ENCODE measurements at regions not wholly inside any gene's neighbourhood (a gene's known extent, or its start where the extent isn't known, plus 50 kb on each side); places are given as distances from the start of the nearest gene placed in this dataset.

- DNase-seq: no peak
- Mint-ChIP-seq H3K27ac (no peak overlapping the region), H3K27me3 (ENCODE audit: insufficient read depth) (no peaks in the 10 kb centered on the region), H3K4me3 (no peak overlapping the region), H3K4me1 (ENCODE audit: low read depth) (peaks cover 4% of the 10 kb centered on the region; the same call in 1 of the 2 replicates), H3K36me3 (ENCODE audit: low read depth) (no peaks in the 10 kb centered on the region), H3K9me3 (no peaks in the 10 kb centered on the region)
- TF ChIP-seq, protein P1, sequence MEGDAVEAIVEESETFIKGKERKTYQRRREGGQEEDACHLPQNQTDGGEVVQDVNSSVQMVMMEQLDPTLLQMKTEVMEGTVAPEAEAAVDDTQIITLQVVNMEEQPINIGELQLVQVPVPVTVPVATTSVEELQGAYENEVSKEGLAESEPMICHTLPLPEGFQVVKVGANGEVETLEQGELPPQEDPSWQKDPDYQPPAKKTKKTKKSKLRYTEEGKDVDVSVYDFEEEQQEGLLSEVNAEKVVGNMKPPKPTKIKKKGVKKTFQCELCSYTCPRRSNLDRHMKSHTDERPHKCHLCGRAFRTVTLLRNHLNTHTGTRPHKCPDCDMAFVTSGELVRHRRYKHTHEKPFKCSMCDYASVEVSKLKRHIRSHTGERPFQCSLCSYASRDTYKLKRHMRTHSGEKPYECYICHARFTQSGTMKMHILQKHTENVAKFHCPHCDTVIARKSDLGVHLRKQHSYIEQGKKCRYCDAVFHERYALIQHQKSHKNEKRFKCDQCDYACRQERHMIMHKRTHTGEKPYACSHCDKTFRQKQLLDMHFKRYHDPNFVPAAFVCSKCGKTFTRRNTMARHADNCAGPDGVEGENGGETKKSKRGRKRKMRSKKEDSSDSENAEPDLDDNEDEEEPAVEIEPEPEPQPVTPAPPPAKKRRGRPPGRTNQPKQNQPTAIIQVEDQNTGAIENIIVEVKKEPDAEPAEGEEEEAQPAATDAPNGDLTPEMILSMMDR (IDR thresholded peaks at IDR 0.05): no peak
Observed at GRCh38 chr16:64292161-64292560, 829.7 kb downstream of the CDH11 start.

DNA sequence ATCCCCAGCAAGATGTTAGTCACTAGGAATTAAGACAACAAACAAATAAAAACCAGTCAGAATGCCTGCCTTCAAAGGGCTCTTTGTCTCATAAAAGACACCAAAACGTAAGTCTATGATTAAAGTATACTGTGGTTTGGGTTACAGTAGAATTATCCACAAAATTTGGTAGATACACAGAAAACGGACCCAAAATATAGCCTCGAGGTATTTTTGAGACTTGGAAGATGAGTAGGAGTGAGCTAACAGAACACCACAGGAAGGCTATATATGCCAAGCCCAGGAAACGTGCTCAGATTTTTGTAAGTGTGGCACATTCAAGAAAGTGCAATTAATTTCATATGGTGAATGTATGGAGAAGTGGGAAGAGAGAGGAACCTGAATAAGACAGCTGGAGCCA, 831.4 kb downstream of the CDH11 start:
- Mint-ChIP-seq H3K4me3 (no peak overlapping the region), H3K4me1 (ENCODE audit: low read depth) (peaks cover 4% of the 10 kb centered on the region; the same call in 1 of the 2 replicates), H3K9me3 (no peaks in the 10 kb centered on the region), H3K27me3 (ENCODE audit: insufficient read depth) (no peaks in the 10 kb centered on the region), H3K27ac (no peak overlapping the region), H3K36me3 (ENCODE audit: low read depth) (no peaks in the 10 kb centered on the region)
- TF ChIP-seq, protein P1 (IDR thresholded peaks at IDR 0.05): no peak
- DNase-seq: no peak

GRCh38 chr16:64287655-64288528, 834.0 kb downstream of the CDH11 start:
- Mint-ChIP-seq H3K27ac (no peak overlapping the region), H3K27me3 (ENCODE audit: insufficient read depth) (no peaks in the 10 kb centered on the region), H3K4me3 (no peak overlapping the region), H3K4me1 (ENCODE audit: low read depth) (peaks cover 4% of the 10 kb centered on the region; the same call in 1 of the 2 replicates), H3K9me3 (no peaks in the 10 kb centered on the region), H3K36me3 (ENCODE audit: low read depth) (no peaks in the 10 kb centered on the region)
- TF ChIP-seq, protein P1 (IDR thresholded peaks at IDR 0.05): no peak
- no peak for DNase-seq

- DNase-seq: no peak
- TF ChIP-seq, protein P1 (IDR thresholded peaks at IDR 0.05): no peak
- Mint-ChIP-seq H3K27me3 (ENCODE audit: insufficient read depth) (no peaks in the 10 kb centered on the region), H3K4me3 (no peak overlapping the region), H3K36me3 (ENCODE audit: low read depth) (no peaks in the 10 kb centered on the region), H3K27ac (no peak overlapping the region), H3K9me3 (no peaks in the 10 kb centered on the region), H3K4me1 (ENCODE audit: low read depth) (peaks cover 13% of the 10 kb centered on the region)
Observed at GRCh38 chr16:64282181-64282580, 839.7 kb downstream of the CDH11 start.

DNA sequence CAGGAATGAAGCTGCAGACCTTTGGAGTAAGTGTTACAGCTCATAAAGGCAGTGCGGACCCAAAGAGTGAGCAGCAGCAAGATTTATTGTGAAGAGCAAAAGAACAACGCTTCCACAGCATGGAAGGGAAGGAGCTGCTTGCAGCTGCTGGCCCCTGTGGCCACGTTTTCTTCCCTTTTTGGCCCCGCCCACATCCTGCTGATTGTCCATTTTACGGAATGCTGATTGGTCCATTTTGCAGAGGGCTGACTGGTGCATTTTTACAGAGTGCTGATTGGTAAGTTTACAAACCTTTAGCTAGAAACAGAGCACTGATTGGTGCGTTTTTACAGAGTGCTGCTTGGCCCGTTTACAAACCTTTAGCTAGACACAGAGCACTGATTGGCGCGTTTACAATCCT, 841.5 kb downstream of the CDH11 start:
- Mint-ChIP-seq H3K9me3 (no peaks in the 10 kb centered on the region), H3K4me1 (ENCODE audit: low read depth) (peaks cover 13% of the 10 kb centered on the region), H3K4me3 (no peak overlapping the region), H3K36me3 (ENCODE audit: low read depth) (no peaks in the 10 kb centered on the region), H3K27me3 (ENCODE audit: insufficient read depth) (no peaks in the 10 kb centered on the region; the same call in 1 of the 2 replicates), H3K27ac (no peak overlapping the region)
- TF ChIP-seq, protein P1 (IDR thresholded peaks at IDR 0.05): no peak
- no peak for DNase-seq

All from HFFc6 (cell line).